Neural crest cell (in vitro differentiated cells): ENCODE measurements at regions not wholly inside any gene's neighbourhood (a gene's known extent, or its start where the extent isn't known, plus 50 kb on each side); places are given as distances from the start of the nearest gene placed in this dataset.

Experiments
- DNase-seq: peaks from one replicate; pipeline ENCODE4 v3.0.0; 2021; ENCODE audit warnings: low read depth, mixed read lengths, low spot score
- H3K27ac Mint-ChIP-seq: one replicate; pipeline ENCODE4 v1.8.0; 2021; ENCODE audit warnings: mild to moderate bottlenecking, mixed read lengths; ENCODE audit not compliant: unreplicated experiment
- H3K27me3 Mint-ChIP-seq: 2 replicates; pipeline ENCODE4 v1.8.0; 2021; ENCODE audit warnings: low read depth, mild to moderate bottlenecking, mixed read lengths
- H3K36me3 Mint-ChIP-seq: 2 replicates; pipeline ENCODE4 v1.8.0; 2021; ENCODE audit warnings: low read depth, mild to moderate bottlenecking, mixed read lengths
- H3K4me1 Mint-ChIP-seq: 2 replicates; pipeline ENCODE4 v1.8.0; 2021; ENCODE audit warnings: mixed read lengths
- H3K4me3 Mint-ChIP-seq: one replicate; pipeline ENCODE4 v1.8.0; 2021; ENCODE audit warnings: mild to moderate bottlenecking, mixed read lengths
- H3K9me3 Mint-ChIP-seq: 2 replicates; pipeline ENCODE4 v1.8.0; 2021; ENCODE audit warnings: mixed read lengths
- CTCF ChIP-seq: fragments of 200-600 bp; sonication (generic); conservative IDR thresholded peaks from 2 replicates; pipeline ENCODE4 v1.5.0; 2021; ENCODE audit warnings: antibody characterized with exemption, mild to moderate bottlenecking

GRCh38 chr7:19948160-19948559 lies 174.7 kb upstream of the TMEM196 start:
- H3K27me3 Mint-ChIP-seq: no peaks in the 10 kb centered on the region
- peaks cover 10% of the 10 kb centered on the region for H3K36me3 Mint-ChIP-seq
- H3K9me3 Mint-ChIP-seq: peaks cover 13% of the 10 kb centered on the region
- no peak overlapping the region for H3K27ac Mint-ChIP-seq
- no peak for DNase-seq
- no peak overlapping the region for H3K4me3 Mint-ChIP-seq
- TF ChIP-seq CTCF: no peak
- H3K4me1 Mint-ChIP-seq: no peaks in the 10 kb centered on the region

GRCh38 chr7:19944363-19945120 lies 171.1 kb upstream of the TMEM196 start:
- no peaks in the 10 kb centered on the region for H3K36me3 Mint-ChIP-seq
- H3K4me3 Mint-ChIP-seq: no peak overlapping the region
- H3K27me3 Mint-ChIP-seq: no peaks in the 10 kb centered on the region
- peaks cover 4% of the 10 kb centered on the region for H3K9me3 Mint-ChIP-seq
- no peaks in the 10 kb centered on the region for H3K4me1 Mint-ChIP-seq
- no peak overlapping the region for H3K27ac Mint-ChIP-seq
- TF ChIP-seq CTCF: no peak
- no peak for DNase-seq

- peaks cover 11% of the 10 kb centered on the region for H3K9me3 Mint-ChIP-seq
- DNase-seq: no peak
- no peaks in the 10 kb centered on the region for H3K27me3 Mint-ChIP-seq
- no peak overlapping the region for H3K4me3 Mint-ChIP-seq
- no peak overlapping the region for H3K27ac Mint-ChIP-seq
- peaks cover 6% of the 10 kb centered on the region for H3K36me3 Mint-ChIP-seq
- H3K4me1 Mint-ChIP-seq: no peaks in the 10 kb centered on the region
- no peak for TF ChIP-seq CTCF
These were observed 166.3 kb upstream of the TMEM196 start for GRCh38 chr7:19939746-19940145.

- peaks cover 9% of the 10 kb centered on the region for H3K9me3 Mint-ChIP-seq
- H3K36me3 Mint-ChIP-seq: peaks cover 6% of the 10 kb centered on the region
- H3K4me3 Mint-ChIP-seq: no peak overlapping the region
- H3K4me1 Mint-ChIP-seq: no peaks in the 10 kb centered on the region
- no peak for DNase-seq
- no peak for TF ChIP-seq CTCF
- H3K27ac Mint-ChIP-seq: no peak overlapping the region
- no peaks in the 10 kb centered on the region for H3K27me3 Mint-ChIP-seq
These were observed 159.3 kb upstream of the TMEM196 start for GRCh38 chr7:19932549-19933249.

- no peaks in the 10 kb centered on the region for H3K36me3 Mint-ChIP-seq
- H3K9me3 Mint-ChIP-seq: peaks cover 3% of the 10 kb centered on the region
- DNase-seq: no peak
- H3K27ac Mint-ChIP-seq: no peak overlapping the region
- no peaks in the 10 kb centered on the region for H3K27me3 Mint-ChIP-seq
- no peak overlapping the region for H3K4me3 Mint-ChIP-seq
- H3K4me1 Mint-ChIP-seq: no peaks in the 10 kb centered on the region
- TF ChIP-seq CTCF: no peak
These were observed 157.4 kb upstream of the TMEM196 start for GRCh38 chr7:19930851-19931250.
